Stomach (tissue), 8 donors: ENCODE measurements at regions not wholly inside any gene's neighbourhood (a gene's known extent, or its start where the extent isn't known, plus 50 kb on each side); places are given as distances from the start of the nearest gene placed in this dataset.

Experiments used
- DNase-seq, 2 donors: peaks; one replicate each; pipeline versions ENCODE4 v3.0.0 to v3.0.0-alpha.2; 2013 to 2019
- H3K27ac ChIP-seq, 5 donors: fragments of 200-600 bp in 4 of 5; sonication (generic) in 4 of 5; one replicate each; pipeline ENCODE4 v1.5.1; 2013 to 2019; ENCODE audit warnings: mild to moderate bottlenecking in 1 of 5, moderate library complexity in 1 of 5
- H3K27me3 ChIP-seq, 3 donors: fragments of 200-600 bp; sonication (generic); one replicate each; pipeline ENCODE4 v1.5.1; 2017 to 2019; ENCODE audit warnings: mixed run types in 1 of 3
- H3K36me3 ChIP-seq, 4 donors: fragments of 200-600 bp; sonication (generic); 1 replicate in 3 of 4; 2 replicates in 1 of 4; pipeline ENCODE4 v1.5.1; 2016 to 2019
- H3K4me1 ChIP-seq, 4 donors: fragments of 200-600 bp; sonication (generic); one replicate each; pipeline ENCODE4 v1.5.1; 2016 to 2019
- H3K4me3 ChIP-seq, 4 donors: fragments of 200-600 bp; sonication (generic) in 3 of 4; one replicate each; pipeline ENCODE4 v1.5.1; 2016 to 2019; ENCODE audit warnings: mild to moderate bottlenecking in 1 of 4
- H3K9me3 ChIP-seq, 4 donors: fragments of 200-600 bp; sonication (generic); one replicate each; pipeline ENCODE4 v1.5.1; 2016 to 2019
- CTCF ChIP-seq, 7 experiments: fragments of 450-650 bp in 4 of 7; fragments of 200-600 bp in 3 of 7; sonication (generic) in 3 of 7; IDR thresholded peaks; one replicate each; pipeline ENCODE4 v1.5.1; 2016 to 2019; ENCODE audit warnings: antibody characterized with exemption in 7 of 7, control low read depth in 2 of 7, mild to moderate bottlenecking in 1 of 7
- EP300 ChIP-seq: sonication (generic); formaldehyde crosslinking; IDR thresholded peaks from one replicate; pipeline ENCODE4 v1.6.1; 2017; ENCODE audit warnings: antibody characterized with exemption
- POLR2A ChIP-seq, 4 donors: fragments of 450-650 bp; IDR thresholded peaks; one replicate each; pipeline ENCODE4 v1.6.1; 2016; ENCODE audit warnings: antibody characterized with exemption in 4 of 4, control low read depth in 2 of 4, mild to moderate bottlenecking in 1 of 4, moderate library complexity in 1 of 4
- POLR2AphosphoS5 ChIP-seq, 3 donors: sonication (generic); formaldehyde crosslinking; IDR thresholded peaks; one replicate each; pipeline ENCODE4 v1.6.1; 2016; ENCODE audit warnings: antibody characterized with exemption in 3 of 3
- WGBS, 5 donors: extraction: QIAGEN DNeasy Blood & Tissue Kit in 3 of 5; methylation state at CpG; one replicate each; pipeline versions ENCODE4 v1.1.5 to v1.1.7; 2013 to 2018; 5-methylcytosine and 5-hydroxymethylcytosine counted together
- intact Hi-C: fragments of 100-400 bp; cut with DNase I; formaldehyde crosslinking; loops from one replicate; pipeline ENCODE4 v1.15.1; 2023; ENCODE audit warnings: low total_unique reads
- donor health status: healthy with polysubstance abuse.
- donor health status: Bipolar disorder and iron deficiency.
- donor health status: healthy.

GRCh38 chr2:123045713-123046112 lies 979.4 kb upstream of the CNTNAP5 start:
- H3K27me3 ChIP-seq, result no peaks in the 10 kb centered on the region
- H3K9me3 ChIP-seq, result no peaks in the 10 kb centered on the region
- no peak overlapping the region for H3K27ac ChIP-seq
- TF ChIP-seq POLR2AphosphoS5 (IDR thresholded peaks at IDR 0.05) (no peak), EP300 (no peak), POLR2A (IDR thresholded peaks at IDR 0.05) (no peak), CTCF (IDR thresholded peaks at IDR 0.05) (no peak)
- no peak for DNase-seq
- H3K4me1 ChIP-seq, result no peaks in the 10 kb centered on the region
- 58 to 68% (median 64%) methylated on average over 3 of the region's 3 CpGs for WGBS, 5 donors
- intact Hi-C loops, result no loop called here
- no peak overlapping the region for H3K4me3 ChIP-seq
- no peaks in the 10 kb centered on the region for H3K36me3 ChIP-seq

GRCh38 chr2:123047186-123047585 lies 977.9 kb upstream of the CNTNAP5 start:
- no peak overlapping the region for H3K27ac ChIP-seq
- no peaks in the 10 kb centered on the region for H3K27me3 ChIP-seq
- TF ChIP-seq CTCF (IDR thresholded peaks at IDR 0.05) (no peak), POLR2A (IDR thresholded peaks at IDR 0.05) (no peak), POLR2AphosphoS5 (IDR thresholded peaks at IDR 0.05) (no peak), EP300 (no peak)
- no peaks in the 10 kb centered on the region for H3K9me3 ChIP-seq
- no peaks in the 10 kb centered on the region for H3K4me1 ChIP-seq
- H3K4me3 ChIP-seq, result no peak overlapping the region
- intact Hi-C loops, result no loop called here
- no peak for DNase-seq
- H3K36me3 ChIP-seq, result no peaks in the 10 kb centered on the region

GRCh38 chr2:123051136-123051535 lies 974.0 kb upstream of the CNTNAP5 start:
- TF ChIP-seq CTCF (IDR thresholded peaks at IDR 0.05) (no peak), POLR2AphosphoS5 (IDR thresholded peaks at IDR 0.05) (no peak), EP300 (no peak), POLR2A (IDR thresholded peaks at IDR 0.05) (no peak)
- peak in 1 of 2 donors; percentile 1 for DNase-seq
- H3K9me3 ChIP-seq, result peaks cover 0 to 6% (median 2%) of the 10 kb centered on the region in 4 donors
- no peak overlapping the region for H3K4me3 ChIP-seq
- no peak overlapping the region for H3K27ac ChIP-seq
- H3K27me3 ChIP-seq, result no peaks in the 10 kb centered on the region
- no peaks in the 10 kb centered on the region for H3K36me3 ChIP-seq
- WGBS, 5 donors, result 65 to 77% (median 75%) methylated on average over 2 of the region's 2 CpGs
- no peaks in the 10 kb centered on the region for H3K4me1 ChIP-seq
- intact Hi-C loops, result no loop called here

GRCh38 chr2:123061534-123061933 lies 963.6 kb upstream of the CNTNAP5 start:
- no peak overlapping the region for H3K4me3 ChIP-seq
- WGBS, 5 donors, result 55 to 69% (median 57%) methylated on average over 2 of the region's 2 CpGs
- H3K9me3 ChIP-seq, result peaks cover 0 to 25% (median 2%) of the 10 kb centered on the region in 4 donors
- H3K27ac ChIP-seq, result no peak overlapping the region
- no peak for TF ChIP-seq POLR2AphosphoS5 (IDR thresholded peaks at IDR 0.05)
- TF ChIP-seq EP300, result no peak
- no peak for DNase-seq
- no peaks in the 10 kb centered on the region for H3K27me3 ChIP-seq
- no peaks in the 10 kb centered on the region for H3K36me3 ChIP-seq
- H3K4me1 ChIP-seq, result no peaks in the 10 kb centered on the region
- intact Hi-C loops, result no loop called here

GRCh38 chr2:123073371-123073770 lies 951.7 kb upstream of the CNTNAP5 start:
- WGBS, 5 donors, result 28 to 78% (median 71%) methylated on average over 1 of the region's 1 CpG
- intact Hi-C loops, result no loop called here
- DNase-seq, result no peak
- Histone ChIP-seq H3K4me3 (no peak overlapping the region), H3K27ac (no peak overlapping the region), H3K27me3 (no peaks in the 10 kb centered on the region), H3K36me3 (no peaks in the 10 kb centered on the region), H3K9me3 (no peaks in the 10 kb centered on the region), H3K4me1 (no peaks in the 10 kb centered on the region)
- TF ChIP-seq POLR2AphosphoS5 (IDR thresholded peaks at IDR 0.05) (no peak), EP300 (no peak), CTCF (IDR thresholded peaks at IDR 0.05) (no peak), POLR2A (IDR thresholded peaks at IDR 0.05) (no peak)
